Mesenchymal stem cell (in vitro differentiated cells and primary cell): ENCODE measurements at regions not wholly inside any gene's neighbourhood (a gene's known extent, or its start where the extent isn't known, plus 50 kb on each side); places are given as distances from the start of the nearest gene placed in this dataset.

Experiments used
- DNase-seq: peaks from one replicate; pipeline ENCODE4 v3.0.0-alpha.2; 2013
- H2AFZ ChIP-seq: one replicate; pipeline ENCODE4 v1.6.1; 2013; ENCODE audit warnings: low read depth, mild to moderate bottlenecking, control low read depth, inconsistent platforms, low read length, moderate library complexity
- H2AK5ac ChIP-seq: 2 replicates; pipeline ENCODE4 v1.6.1; 2013; ENCODE audit warnings: low read length, moderate library complexity, mild to moderate bottlenecking, inconsistent platforms; ENCODE audit not compliant: severe bottlenecking
- H2BK120ac ChIP-seq: one replicate; pipeline ENCODE4 v1.6.1; 2013; ENCODE audit warnings: low read depth, mild to moderate bottlenecking, inconsistent platforms, low read length, moderate library complexity
- H2BK12ac ChIP-seq, 2 experiments: one replicate each; pipeline ENCODE4 v1.6.1; 2013; ENCODE audit warnings: inconsistent platforms in 2 of 2, low read length in 2 of 2, mild to moderate bottlenecking in 2 of 2, moderate library complexity in 2 of 2, control low read depth in 1 of 2
- H2BK15ac ChIP-seq: one replicate; pipeline ENCODE4 v1.6.1; 2013; ENCODE audit warnings: mild to moderate bottlenecking, low read depth, inconsistent platforms; ENCODE audit not compliant: poor library complexity, severe bottlenecking
- H2BK5ac ChIP-seq: 2 replicates; pipeline ENCODE4 v1.6.1; 2013; ENCODE audit warnings: low read depth, mild to moderate bottlenecking, low read length, control low read depth, inconsistent platforms; ENCODE audit not compliant: poor library complexity, severe bottlenecking
- H3K14ac ChIP-seq, 2 experiments: one replicate each; pipeline ENCODE4 v1.6.1; 2013; ENCODE audit warnings: inconsistent platforms in 2 of 2, low read length in 2 of 2, control low read depth in 1 of 2, mild to moderate bottlenecking in 1 of 2, moderate library complexity in 1 of 2
- H3K18ac ChIP-seq, 2 experiments: one replicate each; pipeline ENCODE4 v1.6.1; 2013; ENCODE audit warnings: inconsistent platforms in 2 of 2, low read length in 2 of 2, control low read depth in 1 of 2, low read depth in 1 of 2, mild to moderate bottlenecking in 1 of 2
- H3K23ac ChIP-seq, 2 experiments: one replicate each; pipeline ENCODE4 v1.6.1; 2013; ENCODE audit warnings: inconsistent platforms in 2 of 2, low read length in 2 of 2, mild to moderate bottlenecking in 2 of 2, moderate library complexity in 2 of 2, control low read depth in 1 of 2
- H3K27ac ChIP-seq: 2 replicates; pipeline ENCODE4 v1.5.1; 2013; ENCODE audit warnings: mild to moderate bottlenecking, moderate library complexity, low read length, control low read depth, inconsistent platforms; ENCODE audit not compliant: poor library complexity, severe bottlenecking
- H3K27me3 ChIP-seq, 2 experiments: 2 replicates each; pipeline versions ENCODE4 v1.6.1 to v1.7.0; 2013; ENCODE audit warnings: low read length in 2 of 2, mild to moderate bottlenecking in 2 of 2, moderate library complexity in 2 of 2, control low read depth in 1 of 2, inconsistent platforms in 1 of 2; ENCODE audit not compliant: control insufficient read depth in 1 of 2, insufficient read depth in 1 of 2
- H3K36me3 ChIP-seq, 2 experiments: 2 replicates each; pipeline versions ENCODE4 v1.6.1 to v1.7.0; 2013; ENCODE audit warnings: low read length in 2 of 2, control low read depth in 1 of 2, inconsistent platforms in 1 of 2, low read depth in 1 of 2, mild to moderate bottlenecking in 1 of 2; ENCODE audit not compliant: insufficient read depth in 2 of 2, control insufficient read depth in 1 of 2
- H3K4ac ChIP-seq, 2 experiments: one replicate each; pipeline ENCODE4 v1.6.1; 2013; ENCODE audit warnings: inconsistent platforms in 2 of 2, low read length in 2 of 2, mild to moderate bottlenecking in 2 of 2, moderate library complexity in 2 of 2, control low read depth in 1 of 2, low read depth in 1 of 2
- H3K4me1 ChIP-seq: 2 replicates; pipeline ENCODE4 v1.6.1; 2013; ENCODE audit warnings: low read depth, low read length, control low read depth; ENCODE audit not compliant: control insufficient read depth, insufficient read depth
- H3K4me2 ChIP-seq: 2 replicates; pipeline ENCODE4 v1.6.1; 2013; ENCODE audit warnings: low read length, mild to moderate bottlenecking, inconsistent platforms; ENCODE audit not compliant: poor library complexity, severe bottlenecking
- H3K4me3 ChIP-seq, 2 experiments: 2 replicates each; pipeline versions ENCODE4 v1.5.1 to v1.7.0; 2013; ENCODE audit warnings: low read length in 2 of 2, mild to moderate bottlenecking in 2 of 2, control low read depth in 1 of 2, low read depth in 1 of 2; ENCODE audit not compliant: insufficient read depth in 1 of 2
- H3K79me1 ChIP-seq: replicated peaks from 2 replicates; pipeline ENCODE4 v1.6.1; 2013; ENCODE audit warnings: mild to moderate bottlenecking, control low read depth, low read length, inconsistent platforms; ENCODE audit not compliant: poor library complexity, severe bottlenecking
- H3K9ac ChIP-seq: 2 replicates; pipeline ENCODE4 v1.7.0; 2013; ENCODE audit warnings: mild to moderate bottlenecking, low read length, moderate library complexity
- H3K9me3 ChIP-seq: 2 replicates; pipeline ENCODE4 v1.7.0; 2013; ENCODE audit warnings: mild to moderate bottlenecking, low read length; ENCODE audit not compliant: control insufficient read depth
- H4K8ac ChIP-seq: one replicate; pipeline ENCODE4 v1.6.1; 2013; ENCODE audit warnings: inconsistent platforms, mild to moderate bottlenecking, low read length, moderate library complexity
- H4K91ac ChIP-seq: one replicate; pipeline ENCODE4 v1.6.1; 2013; ENCODE audit warnings: mild to moderate bottlenecking, low read length, inconsistent platforms
- WGBS: methylation state at CpG from one replicate; pipeline ENCODE4 v1.1.7; 2013; ENCODE audit warnings: mixed read lengths; 5-methylcytosine and 5-hydroxymethylcytosine counted together

DNA sequence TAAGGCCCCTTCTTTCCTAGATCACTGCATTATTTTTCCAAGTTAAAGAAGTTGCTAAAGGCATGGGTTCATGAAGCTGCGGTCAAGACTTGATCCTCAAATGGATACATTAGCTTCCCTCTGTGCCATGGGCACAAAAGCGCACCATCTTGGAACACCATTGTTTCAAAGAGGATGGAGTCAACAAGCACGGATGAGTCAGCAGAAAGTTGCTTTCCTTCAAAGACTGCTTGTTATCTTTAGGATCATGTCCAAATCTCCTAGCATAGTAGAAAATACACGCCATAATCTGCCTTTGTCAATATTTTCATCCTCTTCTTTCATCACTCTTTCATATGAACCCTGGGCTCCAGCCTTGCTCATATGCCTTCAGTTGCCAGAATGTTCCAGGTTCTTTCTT, 226.8 kb upstream of the GATB start:
- H3K9me3 ChIP-seq, result no peaks in the 10 kb centered on the region
- H3K36me3 ChIP-seq, result no peaks in the 10 kb centered on the region
- no peak overlapping the region for H3K4ac ChIP-seq
- H2BK120ac ChIP-seq, result no peak overlapping the region
- H2AFZ ChIP-seq, result no peak overlapping the region
- H2BK5ac ChIP-seq, result no peak overlapping the region
- no peak overlapping the region for H3K9ac ChIP-seq
- no peak overlapping the region for H3K27ac ChIP-seq
- no peak overlapping the region for H3K4me3 ChIP-seq
- H4K8ac ChIP-seq, result no peak overlapping the region
- H2BK15ac ChIP-seq, result no peak overlapping the region
- H3K4me1 ChIP-seq, result peaks cover 6% of the 10 kb centered on the region
- H4K91ac ChIP-seq, result no peak overlapping the region
- DNase-seq, result no peak
- H2AK5ac ChIP-seq, result no peak overlapping the region
- H3K4me2 ChIP-seq, result no peak overlapping the region
- WGBS, result 93% methylated on average over 4 of the region's 4 CpGs
- H3K27me3 ChIP-seq, result no peaks in the 10 kb centered on the region
- H3K23ac ChIP-seq, result no peak overlapping the region
- no peak overlapping the region for H3K18ac ChIP-seq
- H3K14ac ChIP-seq, result no peak overlapping the region
- H3K79me1 ChIP-seq, result no peaks in the 10 kb centered on the region
- no peak overlapping the region for H2BK12ac ChIP-seq

DNA sequence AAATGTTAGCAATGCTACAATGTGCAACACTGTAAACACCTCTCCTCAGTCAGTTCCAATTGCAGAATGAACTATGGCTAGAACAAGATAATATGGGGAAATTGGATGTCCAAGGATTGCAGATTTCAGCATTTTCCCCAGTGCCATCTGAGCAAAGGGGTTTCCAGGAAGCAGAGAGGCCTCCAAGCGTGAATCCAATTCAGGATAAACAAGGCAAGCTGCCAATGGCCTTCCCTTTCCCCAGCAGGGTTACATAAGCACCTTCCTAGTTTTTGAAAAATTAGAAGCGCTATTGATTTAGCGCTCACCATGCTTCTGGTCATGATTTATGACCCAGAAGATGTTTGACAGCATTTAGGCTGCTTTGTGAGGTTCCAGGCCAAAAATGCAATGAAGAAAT, 223.0 kb upstream of the GATB start:
- WGBS, result 89% methylated on average over 3 of the region's 3 CpGs

DNA sequence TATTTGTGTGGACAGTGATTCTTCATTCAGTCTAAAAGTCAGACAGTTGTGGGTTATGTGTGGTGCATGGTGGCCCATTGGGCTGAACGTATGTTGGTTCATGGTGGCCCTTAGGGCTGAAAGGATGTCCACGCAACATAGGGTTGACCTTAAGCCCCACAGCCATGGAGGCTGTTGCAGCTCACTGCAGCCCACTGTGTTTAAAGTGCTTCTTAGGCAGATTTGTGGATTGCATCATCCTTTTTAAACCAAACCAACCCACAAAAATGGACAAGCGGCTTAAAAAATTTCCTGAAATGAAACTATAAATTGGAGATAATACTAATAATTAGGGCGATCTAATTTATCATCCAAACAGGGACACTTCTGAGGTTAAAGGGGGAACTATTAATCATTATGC, 219.0 kb upstream of the GATB start:
- no peaks in the 10 kb centered on the region for H3K27me3 ChIP-seq

More for the DNA sequence above, 223.0 kb upstream of the GATB start:
- Histone ChIP-seq H3K4ac (no peak overlapping the region), H3K4me3 (no peak overlapping the region), H3K4me2 (no peak overlapping the region), H3K9me3 (peaks cover 3% of the 10 kb centered on the region), H3K9ac (no peak overlapping the region), H3K79me1 (no peaks in the 10 kb centered on the region), H3K14ac (no peak overlapping the region), H2AFZ (no peak overlapping the region), H2BK120ac (no peak overlapping the region), H2BK12ac (no peak overlapping the region), H3K27me3 (no peaks in the 10 kb centered on the region), H3K18ac (no peak overlapping the region), H2AK5ac (no peak overlapping the region), H3K27ac (no peak overlapping the region), H3K4me1 (no peaks in the 10 kb centered on the region), H3K23ac (no peak overlapping the region), H2BK15ac (no peak overlapping the region), H4K8ac (no peak overlapping the region), H4K91ac (no peak overlapping the region), H3K36me3 (no peaks in the 10 kb centered on the region), H2BK5ac (no peak overlapping the region)
- DNase-seq, result no peak

DNA sequence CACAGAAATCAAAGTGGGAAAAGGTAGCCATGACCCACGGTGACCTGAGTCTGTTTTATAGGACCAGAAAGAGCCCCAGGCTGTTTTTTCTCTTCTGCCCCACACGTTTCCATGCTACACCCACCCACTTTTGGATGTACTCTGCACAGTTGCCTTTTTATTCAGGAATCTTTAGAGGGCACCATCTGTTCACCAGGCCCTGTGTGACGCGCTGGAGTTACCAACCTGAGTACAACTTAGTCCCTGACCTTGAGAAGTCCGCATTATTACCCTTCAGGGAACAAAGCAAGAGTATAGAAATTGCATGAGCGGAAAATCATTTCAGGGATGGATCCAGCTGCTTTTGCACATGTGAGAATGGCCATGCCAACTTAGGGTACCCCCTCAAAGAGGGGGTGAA, 207.8 kb upstream of the GATB start:
- no peak for DNase-seq
- Histone ChIP-seq H3K4ac (no peak overlapping the region), H2AFZ (no peak overlapping the region), H2BK15ac (no peak overlapping the region), H3K18ac (no peak overlapping the region), H3K23ac (no peak overlapping the region), H3K27ac (no peak overlapping the region), H2AK5ac (no peak overlapping the region), H4K8ac (no peak overlapping the region), H2BK12ac (no peak overlapping the region), H4K91ac (no peak overlapping the region), H3K79me1 (no peaks in the 10 kb centered on the region), H3K4me3 (no peak overlapping the region), H3K9me3 (no peaks in the 10 kb centered on the region), H3K36me3 (no peaks in the 10 kb centered on the region), H3K14ac (peak overlapping the region in 1 of 2 experiments; percentile 2), H2BK120ac (no peak overlapping the region), H2BK5ac (no peak overlapping the region), H3K4me1 (no peaks in the 10 kb centered on the region), H3K4me2 (no peak overlapping the region), H3K9ac (no peak overlapping the region), H3K27me3 (peaks cover 0 to 3% of the 10 kb centered on the region in 2 experiments)
- 84% methylated on average over 6 of the region's 6 CpGs for WGBS

More for the DNA sequence above, 219.0 kb upstream of the GATB start:
- Histone ChIP-seq H2BK12ac (no peak overlapping the region), H3K18ac (no peak overlapping the region), H2AFZ (no peak overlapping the region), H3K14ac (no peak overlapping the region), H3K27ac (no peak overlapping the region), H2BK120ac (no peak overlapping the region), H3K9me3 (peaks cover 24% of the 10 kb centered on the region), H2BK5ac (no peak overlapping the region), H3K4me1 (no peaks in the 10 kb centered on the region), H3K4me3 (no peak overlapping the region), H4K91ac (no peak overlapping the region), H3K4me2 (no peak overlapping the region), H3K79me1 (no peaks in the 10 kb centered on the region), H3K23ac (no peak overlapping the region), H2BK15ac (no peak overlapping the region), H3K36me3 (no peaks in the 10 kb centered on the region), H4K8ac (no peak overlapping the region), H3K4ac (no peak overlapping the region), H3K9ac (no peak overlapping the region), H2AK5ac (no peak overlapping the region)
- no peak for DNase-seq
- WGBS, result 86% methylated on average over 2 of the region's 4 CpGs
